GM23248 (cell line): ENCODE measurements at regions not wholly inside any gene's neighbourhood (a gene's known extent, or its start where the extent isn't known, plus 50 kb on each side); places are given as distances from the start of the nearest gene placed in this dataset.

Source experiments
- EZH2 ChIP-seq: fragments of 200-600 bp; sonication (generic); IDR thresholded peaks from 2 replicates; pipeline ENCODE4 v1.6.1; 2018; ENCODE audit warnings: antibody characterized with exemption, mild to moderate bottlenecking; ENCODE audit not compliant: insufficient read depth, poor library complexity, severe bottlenecking
- EZH2phosphoT487 ChIP-seq: fragments of 200-600 bp; sonication (generic); IDR thresholded peaks from 2 replicates; pipeline ENCODE4 v1.6.1; 2018; ENCODE audit warnings: antibody characterized with exemption, moderate library complexity, mild to moderate bottlenecking, low read depth; ENCODE audit not compliant: insufficient read depth

DNA sequence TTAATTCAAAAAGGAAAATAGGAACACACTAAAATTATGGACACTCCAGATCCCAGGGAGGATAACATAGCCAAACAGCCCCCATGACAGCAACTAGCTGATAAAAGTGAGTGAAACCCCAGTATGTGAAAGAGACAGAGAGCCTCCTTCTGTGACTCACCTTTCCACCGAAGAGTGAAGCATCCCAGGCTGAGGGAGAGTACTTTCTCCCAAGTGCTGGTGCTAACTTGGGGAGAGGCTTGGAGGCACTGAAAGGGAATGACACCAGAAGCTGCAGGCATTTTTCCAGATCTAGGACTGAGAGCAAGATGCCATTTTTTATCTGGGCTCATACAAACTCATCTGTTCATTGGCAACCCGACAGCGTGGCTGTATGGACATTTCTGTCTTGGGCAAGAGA lies 339.8 kb downstream of the HTR1B start:
- TF ChIP-seq EZH2phosphoT487 (no peak), EZH2 (no peak)
